ENCODE measurements at regions not wholly inside any gene's neighbourhood (a gene's known extent, or its start where the extent isn't known, plus 50 kb on each side); places are given as distances from the start of the nearest gene placed in this dataset.
A peak's percentile ranks its signal among the peaks of the same experiment; 100 is the strongest.

- no peak for DNase-seq (ENCODE audit: low spot score)
These were observed 79.9 kb upstream of the APC start for GRCh38 chr5:112657804-112658203.

- no peak for DNase-seq (ENCODE audit: low spot score)
These were observed 77.3 kb upstream of the APC start for GRCh38 chr5:112660359-112660758.

DNA sequence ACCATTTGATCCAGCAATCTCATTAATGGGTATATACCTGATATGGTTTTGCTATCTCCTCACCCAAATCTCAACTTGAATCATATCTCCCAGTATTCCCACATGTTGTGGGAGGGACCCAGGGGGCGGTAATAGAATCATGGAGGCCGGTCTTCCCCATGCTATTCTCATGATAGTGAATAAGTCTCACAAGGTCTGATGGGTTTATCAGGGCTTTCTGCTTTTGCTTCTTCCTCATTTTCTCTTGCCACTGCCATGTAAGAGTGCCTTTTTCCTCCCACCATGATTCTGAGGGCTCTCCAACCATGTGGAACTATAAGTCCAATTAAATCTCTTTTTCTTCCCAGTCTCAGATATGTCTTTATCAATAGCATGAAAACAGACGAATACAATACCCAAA lies 74.5 kb upstream of the APC start:
- no peak for DNase-seq (ENCODE audit: low spot score)

GRCh38 chr5:112668016-112668415 lies 69.7 kb upstream of the APC start:
- no peak for DNase-seq (ENCODE audit: low spot score)

GRCh38 chr5:112668911-112669310 lies 68.8 kb upstream of the APC start:
- DNase-seq (ENCODE audit: low spot score) = no peak

DNA sequence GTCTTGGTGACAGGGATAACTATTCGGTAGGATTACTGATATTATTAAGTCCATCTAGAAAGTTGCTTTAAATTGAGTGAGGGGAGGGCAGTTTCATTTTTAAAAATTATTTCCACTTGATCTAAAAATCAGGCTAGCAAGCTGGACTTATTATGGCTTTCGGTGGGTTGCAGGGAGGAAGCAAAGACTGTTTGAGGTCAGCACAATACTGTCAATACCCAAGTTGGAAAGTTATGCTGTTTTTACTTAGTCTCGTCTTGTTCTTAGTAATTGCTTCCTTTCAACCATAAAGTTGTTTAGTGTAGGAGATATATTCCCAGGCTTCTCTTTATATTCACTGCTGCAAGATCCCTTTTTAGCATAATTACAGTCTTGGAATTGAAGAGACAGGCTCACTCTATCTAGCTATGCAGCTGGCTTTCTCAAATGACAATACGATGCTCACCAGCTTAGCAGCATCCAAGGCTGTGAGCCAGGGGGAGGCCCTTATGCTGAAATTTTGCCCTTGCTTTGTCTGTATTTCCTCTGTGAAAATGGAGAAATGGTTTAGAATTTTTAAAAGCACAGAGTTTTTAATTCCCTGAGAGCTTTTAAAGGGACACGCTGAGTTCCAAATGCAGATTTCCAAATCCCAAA lies 68.2 kb upstream of the APC start:
- no peak for DNase-seq (ENCODE audit: low spot score)

GRCh38 chr5:112671687-112672086 lies 66.0 kb upstream of the APC start:
- DNase-seq (ENCODE audit: low spot score) = no peak

GRCh38 chr5:112681481-112681908 lies 56.2 kb upstream of the APC start:
- peak; percentile 42 for DNase-seq (ENCODE audit: low spot score)

- peak; percentile 43 for DNase-seq (ENCODE audit: low spot score)
These were observed 55.0 kb upstream of the APC start for GRCh38 chr5:112682621-112683061.

GRCh38 chr5:112684121-112684520 lies 53.6 kb upstream of the APC start:
- DNase-seq (ENCODE audit: low spot score) = no peak

- peak; percentile 85 for DNase-seq (ENCODE audit: low spot score)
These were observed 52.9 kb upstream of the APC start for GRCh38 chr5:112684737-112685136.

DNA sequence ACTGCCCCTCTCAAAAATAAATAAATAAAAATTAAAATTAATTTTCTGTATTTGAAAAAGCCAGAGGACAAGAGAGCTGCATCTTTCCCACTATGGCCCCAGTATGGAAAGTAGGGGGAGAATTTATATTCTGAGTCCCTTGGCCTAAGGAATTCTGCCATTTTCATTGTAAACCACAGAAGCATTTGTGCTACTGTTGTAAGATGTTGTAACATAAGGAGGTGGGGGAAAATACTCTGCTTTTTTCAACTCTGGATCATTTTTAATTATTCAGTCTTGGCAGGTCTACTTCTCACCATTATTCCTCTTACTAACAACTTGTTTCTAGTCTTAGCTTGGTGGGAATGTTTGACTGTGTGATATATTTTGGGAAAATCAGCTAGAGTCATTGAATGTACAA lies 52.3 kb upstream of the APC start:
- no peak for DNase-seq (ENCODE audit: low spot score)

DNA sequence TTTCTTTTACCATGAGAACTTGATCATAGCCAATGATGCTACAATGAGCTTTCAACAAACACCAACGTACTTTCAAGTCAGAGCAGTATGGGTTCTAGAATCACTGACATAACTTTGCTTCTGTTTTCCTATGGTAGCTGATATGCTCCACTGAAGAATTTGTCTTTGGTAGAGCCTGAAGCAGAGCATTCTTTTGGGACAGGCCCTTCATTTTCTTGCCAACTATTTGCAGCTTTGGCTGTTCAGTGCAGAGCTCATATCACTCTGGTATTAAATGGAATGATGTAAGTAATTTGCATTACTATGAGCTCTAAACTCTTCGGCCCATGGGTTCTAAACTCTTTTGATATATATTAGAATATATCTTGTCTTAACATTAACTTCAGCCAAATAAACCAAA lies 51.8 kb upstream of the APC start:
- peak; percentile 58 for DNase-seq (ENCODE audit: low spot score)

DNA sequence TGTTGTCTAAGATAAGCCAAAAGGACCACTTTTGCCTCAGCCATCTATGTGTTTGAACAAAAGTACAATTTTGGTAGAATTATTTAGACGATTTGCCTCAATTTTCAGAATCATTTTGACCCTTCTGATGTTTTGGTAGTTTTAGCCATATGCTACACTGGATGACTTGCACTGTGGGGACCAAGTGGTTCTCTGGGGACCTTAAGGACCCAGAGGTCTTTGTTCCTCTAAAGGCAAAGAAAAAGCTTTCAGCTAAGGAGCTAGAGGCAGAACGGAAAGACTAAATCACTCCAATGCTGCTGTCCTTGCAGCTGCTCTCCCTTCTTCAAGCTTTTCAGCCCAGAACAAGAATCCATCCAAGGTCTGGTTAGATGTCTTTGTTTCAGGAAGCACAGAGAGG lies 51.0 kb upstream of the APC start:
- DNase-seq (ENCODE audit: low spot score) = no peak

- DNase-seq (ENCODE audit: low spot score) = no peak
These were observed 50.4 kb upstream of the APC start for GRCh38 chr5:112687306-112687705.

Measured in AG20443 (cell line).